ENCODE measurements at regions not wholly inside any gene's neighbourhood (a gene's known extent, or its start where the extent isn't known, plus 50 kb on each side); places are given as distances from the start of the nearest gene placed in this dataset.

- H3K27me3 ChIP-seq (ENCODE audit: insufficient read depth, low read length, poor library complexity): no peaks in the 10 kb centered on the region
- H3K4me1 ChIP-seq (ENCODE audit: insufficient read depth, low read length): no peaks in the 10 kb centered on the region
- no peak overlapping the region for H3K27ac ChIP-seq (ENCODE audit: low read length)
- H3K4me3 ChIP-seq (ENCODE audit: low read depth in 1 of 2, low read length in 2 of 2): no peak overlapping the region
- H3K79me2 ChIP-seq (ENCODE audit: insufficient read depth, low read length): no peaks in the 10 kb centered on the region
- no peak for TF ChIP-seq EZH2 (IDR thresholded peaks at IDR 0.05; ENCODE audit: borderline replicate concordance, low read depth, low read length, severe bottlenecking)
- no peak for TF ChIP-seq CTCF (IDR thresholded peaks at IDR 0.05; ENCODE audit: borderline replicate concordance, extremely low read depth, low read length, poor library complexity, severe bottlenecking)
- H3K4me2 ChIP-seq (ENCODE audit: insufficient read depth, low read length): no peak overlapping the region
- ATAC-seq (ENCODE audit: insufficient read depth, low read depth) (no peak), DNase-seq (no peak)
- H4K20me1 ChIP-seq (ENCODE audit: insufficient read depth, low read length): 0 out of 2 replicates have a peak, but pooled peaks cover 2% of the 10 kb centered on the region
- no peaks in the 10 kb centered on the region for H3K9me3 ChIP-seq (ENCODE audit: insufficient read depth, low read length, severe bottlenecking)
- H3K9ac ChIP-seq (ENCODE audit: low read depth, low read length): no peak overlapping the region
- no peak overlapping the region for H2AFZ ChIP-seq (ENCODE audit: low read depth, low read length)
- no peaks in the 10 kb centered on the region for H3K36me3 ChIP-seq (ENCODE audit: insufficient read depth, low read length)
Measured at GRCh38 chr14:104281768-104282301, 143.4 kb downstream of the KIF26A start.

- Histone ChIP-seq H3K9ac (ENCODE audit: low read depth, low read length) (no peak overlapping the region), H3K27ac (ENCODE audit: low read length) (no peak overlapping the region), H3K79me2 (ENCODE audit: insufficient read depth, low read length) (no peaks in the 10 kb centered on the region), H4K20me1 (ENCODE audit: insufficient read depth, low read length) (0 out of 2 replicates have a peak, but pooled peaks cover 1% of the 10 kb centered on the region), H3K9me3 (ENCODE audit: insufficient read depth, low read length, severe bottlenecking) (no peaks in the 10 kb centered on the region), H3K4me3 (ENCODE audit: low read depth in 1 of 2, low read length in 2 of 2) (no peak overlapping the region), H3K36me3 (ENCODE audit: insufficient read depth, low read length) (no peaks in the 10 kb centered on the region), H2AFZ (ENCODE audit: low read depth, low read length) (no peak overlapping the region), H3K27me3 (ENCODE audit: insufficient read depth, low read length, poor library complexity) (no peaks in the 10 kb centered on the region), H3K4me1 (ENCODE audit: insufficient read depth, low read length) (no peaks in the 10 kb centered on the region), H3K4me2 (ENCODE audit: insufficient read depth, low read length) (no peak overlapping the region)
- no peak for DNase-seq
- TF ChIP-seq CTCF (IDR thresholded peaks at IDR 0.05; ENCODE audit: borderline replicate concordance, extremely low read depth, low read length, poor library complexity, severe bottlenecking) (no peak), EZH2 (IDR thresholded peaks at IDR 0.05; ENCODE audit: borderline replicate concordance, low read depth, low read length, severe bottlenecking) (no peak)
- ATAC-seq (ENCODE audit: insufficient read depth, low read depth): no peak
Measured at GRCh38 chr14:104282332-104283196, 144.2 kb downstream of the KIF26A start.

- Histone ChIP-seq H3K36me3 (ENCODE audit: insufficient read depth, low read length) (no peaks in the 10 kb centered on the region), H3K4me1 (ENCODE audit: insufficient read depth, low read length) (no peaks in the 10 kb centered on the region), H2AFZ (ENCODE audit: low read depth, low read length) (no peak overlapping the region), H4K20me1 (ENCODE audit: insufficient read depth, low read length) (no peaks in the 10 kb centered on the region), H3K27me3 (ENCODE audit: insufficient read depth, low read length, poor library complexity) (no peaks in the 10 kb centered on the region), H3K4me3 (ENCODE audit: low read depth in 1 of 2, low read length in 2 of 2) (no peak overlapping the region), H3K9ac (ENCODE audit: low read depth, low read length) (no peak overlapping the region), H3K4me2 (ENCODE audit: insufficient read depth, low read length) (no peak overlapping the region), H3K27ac (ENCODE audit: low read length) (no peak overlapping the region), H3K9me3 (ENCODE audit: insufficient read depth, low read length, severe bottlenecking) (peaks cover 2% of the 10 kb centered on the region), H3K79me2 (ENCODE audit: insufficient read depth, low read length) (no peaks in the 10 kb centered on the region)
- ATAC-seq (ENCODE audit: insufficient read depth, low read depth) (no peak), DNase-seq (no peak)
- TF ChIP-seq EZH2 (IDR thresholded peaks at IDR 0.05; ENCODE audit: borderline replicate concordance, low read depth, low read length, severe bottlenecking): no peak
- TF ChIP-seq CTCF (IDR thresholded peaks at IDR 0.05; ENCODE audit: borderline replicate concordance, extremely low read depth, low read length, poor library complexity, severe bottlenecking): no peak
Measured at GRCh38 chr14:104283197-104284106, 145.1 kb downstream of the KIF26A start.
